Nephron (organoid): ENCODE measurements at regions not wholly inside any gene's neighbourhood (a gene's known extent, or its start where the extent isn't known, plus 50 kb on each side); places are given as distances from the start of the nearest gene placed in this dataset.
A peak's percentile ranks its signal among the peaks of the same experiment; 100 is the strongest.

Source experiments
- H3K27ac Mint-ChIP-seq, 3 experiments: 2 replicates each; pipeline ENCODE4 v1.8.0; 2020; ENCODE audit warnings: mixed read lengths in 3 of 3, mild to moderate bottlenecking in 2 of 3, moderate library complexity in 1 of 3
- H3K27me3 Mint-ChIP-seq: 2 replicates; pipeline ENCODE4 v1.8.0; 2021; ENCODE audit warnings: low read depth, mild to moderate bottlenecking, moderate library complexity, mixed read lengths
- H3K36me3 Mint-ChIP-seq: 2 replicates; pipeline ENCODE4 v1.8.0; 2020; ENCODE audit warnings: low read depth, mixed read lengths
- H3K4me1 Mint-ChIP-seq: 2 replicates; pipeline ENCODE4 v1.8.0; 2020; ENCODE audit warnings: mixed read lengths
- H3K4me3 Mint-ChIP-seq, 3 experiments: 2 replicates each; pipeline ENCODE4 v1.8.0; 2020; ENCODE audit warnings: mild to moderate bottlenecking in 3 of 3, mixed read lengths in 3 of 3, moderate library complexity in 2 of 3
- H3K9me3 Mint-ChIP-seq: 2 replicates; pipeline ENCODE4 v1.8.0; 2020; ENCODE audit warnings: mixed read lengths
- CTCF ChIP-seq, 3 experiments: fragments of 200-600 bp; sonication (generic); IDR thresholded peaks; one replicate each; pipeline ENCODE4 v1.5.0; 2021; ENCODE audit warnings: antibody characterized with exemption in 3 of 3; ENCODE audit not compliant: unreplicated experiment in 3 of 3

GRCh38 chr3:55183201-55183600, 255.3 kb upstream of the LRTM1 start:
- H3K27ac Mint-ChIP-seq: no peak overlapping the region
- H3K4me3 Mint-ChIP-seq: no peak overlapping the region
- TF ChIP-seq CTCF (IDR thresholded peaks at IDR 0.05; ENCODE audit: unreplicated experiment in 3 of 3): no peak
- no peaks in the 10 kb centered on the region for H3K36me3 Mint-ChIP-seq
- no peaks in the 10 kb centered on the region for H3K9me3 Mint-ChIP-seq
- H3K4me1 Mint-ChIP-seq: no peaks in the 10 kb centered on the region
- peaks cover 23% of the 10 kb centered on the region for H3K27me3 Mint-ChIP-seq

GRCh38 chr3:55180936-55181535, 253.2 kb upstream of the LRTM1 start:
- H3K9me3 Mint-ChIP-seq: no peaks in the 10 kb centered on the region
- no peak overlapping the region for H3K4me3 Mint-ChIP-seq
- peaks cover 4% of the 10 kb centered on the region for H3K4me1 Mint-ChIP-seq
- no peak overlapping the region for H3K27ac Mint-ChIP-seq
- peak; percentile 81 to 87 (median 82) for TF ChIP-seq CTCF (IDR thresholded peaks at IDR 0.05; ENCODE audit: unreplicated experiment in 3 of 3)
- no peaks in the 10 kb centered on the region for H3K36me3 Mint-ChIP-seq
- H3K27me3 Mint-ChIP-seq: peaks cover 23% of the 10 kb centered on the region

- no peak overlapping the region for H3K4me3 Mint-ChIP-seq
- H3K27me3 Mint-ChIP-seq: peaks cover 23% of the 10 kb centered on the region
- no peaks in the 10 kb centered on the region for H3K36me3 Mint-ChIP-seq
- no peaks in the 10 kb centered on the region for H3K9me3 Mint-ChIP-seq
- H3K4me1 Mint-ChIP-seq: peaks cover 4% of the 10 kb centered on the region
- H3K27ac Mint-ChIP-seq: no peak overlapping the region
- TF ChIP-seq CTCF (IDR thresholded peaks at IDR 0.05; ENCODE audit: unreplicated experiment in 3 of 3): no peak
These were observed 252.3 kb upstream of the LRTM1 start for GRCh38 chr3:55180161-55180560.

GRCh38 chr3:55178336-55178735, 250.5 kb upstream of the LRTM1 start:
- Mint-ChIP-seq H3K36me3 (no peaks in the 10 kb centered on the region), H3K27ac (no peak overlapping the region), H3K4me3 (no peak overlapping the region), H3K4me1 (peaks cover 4% of the 10 kb centered on the region), H3K27me3 (peaks cover 19% of the 10 kb centered on the region), H3K9me3 (peaks cover 3% of the 10 kb centered on the region)
- TF ChIP-seq CTCF (IDR thresholded peaks at IDR 0.05; ENCODE audit: unreplicated experiment in 3 of 3): no peak

GRCh38 chr3:55177749-55178148, 249.9 kb upstream of the LRTM1 start:
- H3K27ac Mint-ChIP-seq: no peak overlapping the region
- no peak for TF ChIP-seq CTCF (IDR thresholded peaks at IDR 0.05; ENCODE audit: unreplicated experiment in 3 of 3)
- H3K4me1 Mint-ChIP-seq: peaks cover 4% of the 10 kb centered on the region
- H3K36me3 Mint-ChIP-seq: no peaks in the 10 kb centered on the region
- peaks cover 16% of the 10 kb centered on the region for H3K27me3 Mint-ChIP-seq
- H3K9me3 Mint-ChIP-seq: peaks cover 6% of the 10 kb centered on the region
- no peak overlapping the region for H3K4me3 Mint-ChIP-seq

- no peaks in the 10 kb centered on the region for H3K36me3 Mint-ChIP-seq
- TF ChIP-seq CTCF (IDR thresholded peaks at IDR 0.05; ENCODE audit: unreplicated experiment in 3 of 3): no peak
- peaks cover 11% of the 10 kb centered on the region for H3K9me3 Mint-ChIP-seq
- H3K4me1 Mint-ChIP-seq: peaks cover 10% of the 10 kb centered on the region
- H3K4me3 Mint-ChIP-seq: no peak overlapping the region
- no peak overlapping the region for H3K27ac Mint-ChIP-seq
- H3K27me3 Mint-ChIP-seq: peaks cover 22% of the 10 kb centered on the region
These were observed 247.6 kb upstream of the LRTM1 start for GRCh38 chr3:55175423-55175822.
